HG03159 (cell line): ENCODE measurements at regions not wholly inside any gene's neighbourhood (a gene's known extent, or its start where the extent isn't known, plus 50 kb on each side); places are given as distances from the start of the nearest gene placed in this dataset.
"Not testable (repeated sequence)": the region's sequence is repeated elsewhere in the genome, so short reads cannot be mapped to it uniquely, and the experiment has no call there.

ENCODE experiments used
- ATAC-seq: cut with Tn5 transposase; IDR thresholded peaks from one replicate; pipeline ENCODE4 v1.9.1; 2021; ENCODE audit warnings: mild to moderate bottlenecking, moderate library complexity; ENCODE audit not compliant: unreplicated experiment

- no peak for ATAC-seq
Observed at GRCh38 chr3:198096015-198096414, 136.0 kb downstream of the LMLN start.

GRCh38 chr3:198097048-198097447 is 137.0 kb downstream of the LMLN start:
- no peak for ATAC-seq

DNA sequence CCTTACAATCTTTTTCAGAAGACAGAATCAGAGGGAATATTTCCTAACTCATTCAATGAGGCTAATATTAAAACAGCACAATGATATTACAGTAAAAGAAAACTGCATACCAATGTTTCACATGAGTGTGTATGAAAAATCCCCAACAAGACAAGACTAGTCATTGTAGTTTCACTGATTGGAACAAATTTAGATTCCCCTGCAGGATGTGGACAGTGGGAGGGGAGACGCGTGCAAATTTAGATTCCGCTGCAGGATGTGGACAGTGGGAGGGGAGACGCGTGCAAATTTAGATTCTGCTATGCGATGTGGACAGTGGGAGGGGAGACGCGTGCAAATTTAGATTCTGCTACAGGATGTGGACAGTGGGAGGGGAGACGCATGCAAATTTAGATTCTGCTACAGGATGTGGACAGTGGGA is 138.7 kb downstream of the LMLN start:
- ATAC-seq: not testable (repeated sequence)

- ATAC-seq: not testable (repeated sequence)
Observed at GRCh38 chr3:198103070-198103469, 143.1 kb downstream of the LMLN start.

GRCh38 chr3:198106265-198106664 is 146.2 kb downstream of the LMLN start:
- ATAC-seq: no peak

- ATAC-seq: no peak
Observed at GRCh38 chr3:198107840-198108734, 148.1 kb downstream of the LMLN start.

DNA sequence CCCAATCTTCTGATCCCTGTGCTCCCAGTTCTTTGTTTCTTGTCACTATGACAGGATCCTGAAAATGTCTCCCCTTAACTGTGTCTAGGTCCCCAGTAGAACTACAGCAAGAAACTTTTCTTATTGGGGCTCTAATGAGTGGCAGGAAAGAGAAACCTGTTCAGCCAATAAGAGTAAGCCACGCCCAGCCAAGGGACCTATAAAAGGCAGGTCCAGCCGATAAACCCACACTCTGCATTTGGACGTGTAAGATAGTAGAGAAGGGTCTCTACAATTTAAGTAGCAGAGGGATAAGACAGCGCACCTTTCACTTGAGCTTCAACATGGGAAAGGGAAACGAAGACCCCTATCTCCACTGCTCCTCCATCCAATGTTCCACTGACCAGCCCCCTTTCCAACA is 149.9 kb downstream of the LMLN start:
- no peak for ATAC-seq

DNA sequence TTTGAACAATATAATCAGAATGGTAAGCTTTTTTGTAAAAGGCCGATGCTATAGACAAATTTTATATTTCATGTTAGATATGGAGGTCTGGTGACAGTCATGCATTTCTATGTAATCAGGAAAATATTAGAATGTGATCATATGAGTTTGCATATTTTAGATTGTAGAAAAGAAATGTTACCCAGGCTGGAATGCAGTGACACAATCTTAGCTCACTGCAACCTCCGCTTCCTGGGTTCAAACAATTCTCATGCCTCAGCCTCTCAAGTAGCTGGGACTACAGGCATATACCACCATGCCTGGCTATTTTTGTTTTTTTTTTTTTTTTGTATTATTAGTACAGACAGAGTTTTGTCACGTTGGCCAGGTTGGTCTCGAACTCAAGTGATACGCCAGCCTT is 152.0 kb downstream of the LMLN start:
- no peak for ATAC-seq

DNA sequence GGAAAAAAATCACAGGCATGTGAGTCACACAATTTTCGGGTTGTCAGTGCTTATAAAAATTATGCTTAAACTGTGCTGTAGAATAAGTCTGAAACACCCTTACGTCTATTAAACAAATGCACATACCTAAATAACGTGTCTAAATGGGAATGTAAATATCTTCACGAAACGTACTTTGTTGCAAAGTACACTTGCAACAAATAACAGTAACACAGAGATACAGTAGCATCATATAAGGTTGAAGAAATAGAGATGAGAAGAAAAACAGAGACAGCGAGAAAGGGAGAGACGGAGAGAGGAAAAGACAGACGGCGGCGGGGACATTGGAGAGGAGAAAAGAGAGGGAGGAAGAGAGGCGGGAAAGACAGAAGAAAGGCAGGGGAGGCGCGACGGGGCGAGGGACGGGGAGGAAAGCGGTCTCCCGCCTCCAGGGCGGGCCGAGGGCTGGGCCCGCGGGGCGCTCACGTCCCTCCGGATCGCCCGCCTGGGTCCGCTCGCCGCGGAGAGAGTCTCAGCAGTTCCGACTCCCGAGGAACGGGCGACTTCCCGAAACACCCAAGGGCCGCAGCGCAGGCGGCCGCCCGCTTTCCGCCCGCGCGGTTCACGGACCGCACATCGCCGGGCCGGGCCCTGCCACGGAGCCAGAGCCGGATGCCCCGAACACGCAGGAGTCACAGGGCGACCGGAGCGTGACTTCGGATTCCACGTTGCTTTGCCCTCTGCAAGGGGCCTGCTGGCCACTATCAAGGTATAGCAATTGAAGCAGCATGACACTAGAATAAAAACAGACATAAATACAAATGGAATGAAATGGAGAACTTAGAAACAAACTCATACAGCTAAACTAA is 153.4 kb downstream of the LMLN start:
- no peak for ATAC-seq

DNA sequence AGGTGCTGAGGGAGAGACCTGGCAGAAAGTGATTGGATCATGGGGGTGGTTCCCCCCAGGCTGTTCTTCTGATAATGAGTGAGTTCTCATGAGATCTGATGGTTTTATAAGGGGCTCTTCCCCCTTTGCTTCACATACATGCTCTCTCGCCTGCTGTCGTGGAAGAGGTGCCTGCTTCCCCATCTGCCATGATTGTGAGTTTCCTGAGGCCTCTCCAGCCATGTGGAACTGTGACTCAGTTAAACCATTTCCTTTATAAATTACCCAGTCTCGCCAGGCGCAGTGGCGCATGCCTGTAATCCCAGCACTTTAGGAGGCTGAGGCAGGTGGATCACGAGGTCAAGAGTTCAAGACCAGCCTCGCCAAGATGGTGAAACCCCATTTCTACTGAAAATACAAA is 154.5 kb downstream of the LMLN start:
- ATAC-seq: not testable (repeated sequence)

GRCh38 chr3:198122184-198122583 is 162.2 kb downstream of the LMLN start:
- ATAC-seq: not testable (repeated sequence)

DNA sequence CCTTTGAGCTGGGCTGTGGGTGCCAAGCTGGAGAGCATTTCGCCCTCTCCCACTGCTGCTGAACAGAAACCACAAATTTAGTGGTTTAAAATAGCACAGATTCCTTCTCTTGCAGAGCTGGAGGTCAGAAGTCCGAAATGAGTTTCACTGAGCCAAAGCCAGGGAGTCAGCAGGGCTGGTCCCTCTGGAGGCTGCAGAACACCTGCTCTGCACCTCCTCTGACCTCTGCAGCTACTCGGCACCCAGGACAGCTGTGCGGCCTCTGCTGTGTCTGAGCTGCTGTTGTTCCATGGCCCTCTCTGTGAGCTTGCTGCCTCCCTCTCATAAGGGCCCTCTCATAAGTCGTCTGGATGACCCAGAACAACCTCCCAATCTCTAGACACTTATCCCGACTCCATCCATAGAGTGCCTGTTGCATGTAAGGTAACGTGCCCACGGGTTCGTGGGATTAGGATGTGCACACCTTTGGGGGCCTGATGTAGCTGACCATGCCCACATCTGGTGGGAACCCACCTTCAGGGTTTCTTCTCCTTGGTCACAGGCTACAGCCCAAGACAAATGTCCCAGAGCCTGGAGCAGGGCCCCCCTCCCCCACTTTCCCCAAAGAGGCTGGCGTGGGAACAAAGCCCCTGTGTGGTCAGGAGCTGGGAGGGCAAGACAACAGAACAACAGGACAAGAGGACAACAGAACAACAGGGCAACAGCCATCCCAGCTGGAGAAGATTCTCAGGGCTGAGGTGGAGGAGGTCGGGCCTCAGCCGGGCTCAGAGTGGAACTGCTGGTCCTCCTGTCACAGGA is 177.2 kb downstream of the LMLN start:
- not testable (repeated sequence) for ATAC-seq

DNA sequence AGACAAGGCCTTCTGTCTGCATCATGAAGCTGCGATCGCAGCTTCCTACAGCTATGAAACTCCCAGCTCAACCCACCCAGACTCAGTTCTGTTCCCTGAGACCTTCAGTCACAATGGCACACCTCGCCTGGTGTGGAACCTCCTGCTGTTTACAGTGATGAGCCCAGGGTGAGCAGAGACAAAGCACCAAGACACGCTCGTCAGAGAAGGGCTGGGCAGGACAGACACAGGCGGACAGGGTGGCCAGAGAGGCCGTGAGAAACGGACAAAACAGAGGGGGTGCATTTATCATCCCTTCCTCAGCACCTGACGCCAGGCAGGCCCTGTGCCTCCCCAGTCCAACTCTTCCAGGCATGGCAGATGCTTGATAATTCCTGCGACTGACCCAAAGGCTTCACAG is 178.2 kb downstream of the LMLN start:
- ATAC-seq: not testable (repeated sequence)

DNA sequence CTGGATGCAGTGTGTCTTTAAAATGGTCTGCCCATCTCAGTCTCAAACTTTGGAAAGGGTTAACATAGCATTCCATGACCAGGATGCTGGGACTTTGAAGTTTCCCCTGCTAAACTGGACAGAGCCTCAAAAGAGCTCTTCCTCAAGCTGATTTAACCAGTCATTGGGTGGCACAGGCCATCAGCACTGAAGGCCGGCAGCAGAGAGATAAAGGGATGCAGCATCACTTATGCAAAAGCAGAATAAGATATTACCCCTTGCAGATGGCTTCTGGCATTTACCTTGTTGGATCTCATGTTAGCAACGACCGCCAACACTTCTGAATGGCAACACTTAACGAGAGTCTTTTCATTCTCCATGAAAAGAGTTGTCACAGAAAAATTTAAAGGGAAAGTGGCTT is 179.0 kb downstream of the LMLN start:
- ATAC-seq: not testable (repeated sequence)

DNA sequence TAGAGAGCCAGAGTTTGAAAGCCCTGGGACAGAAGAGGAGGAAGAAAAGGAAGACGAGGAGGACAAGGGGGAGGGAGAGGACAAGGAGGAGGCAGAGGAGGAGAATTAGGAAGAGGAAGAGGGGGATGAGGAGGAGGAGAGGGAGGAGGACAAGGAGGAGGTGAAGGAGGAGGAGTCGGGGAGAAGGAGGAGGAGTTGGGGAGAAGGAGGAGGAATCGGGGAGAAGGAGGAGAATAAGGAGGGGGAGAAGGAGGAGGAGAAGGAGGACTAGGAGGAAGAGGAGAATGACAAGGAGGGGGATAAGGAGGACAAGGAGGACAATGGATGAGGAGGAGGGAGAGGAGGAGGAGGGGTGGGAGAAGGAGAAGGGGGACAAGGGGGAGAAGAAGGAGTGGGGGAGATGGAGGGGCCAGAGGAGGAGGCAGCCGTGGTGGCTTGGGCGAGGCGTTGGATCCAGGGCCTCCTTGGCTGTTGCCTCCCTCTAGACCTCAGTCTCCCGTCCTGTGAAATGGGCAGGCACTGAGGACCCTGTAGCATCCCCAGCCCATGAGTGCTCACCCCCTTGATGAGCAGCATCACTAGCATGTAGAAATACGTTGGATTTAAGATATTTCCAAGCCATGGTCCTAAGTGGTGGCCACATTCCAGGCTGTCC is 179.6 kb downstream of the LMLN start:
- not testable (repeated sequence) for ATAC-seq

GRCh38 chr3:198143300-198144137 is 183.5 kb downstream of the LMLN start:
- ATAC-seq: not testable (repeated sequence)

GRCh38 chr3:198145231-198145784 is 185.3 kb downstream of the LMLN start:
- not testable (repeated sequence) for ATAC-seq

GRCh38 chr3:198146070-198146469 is 186.1 kb downstream of the LMLN start:
- not testable (repeated sequence) for ATAC-seq

DNA sequence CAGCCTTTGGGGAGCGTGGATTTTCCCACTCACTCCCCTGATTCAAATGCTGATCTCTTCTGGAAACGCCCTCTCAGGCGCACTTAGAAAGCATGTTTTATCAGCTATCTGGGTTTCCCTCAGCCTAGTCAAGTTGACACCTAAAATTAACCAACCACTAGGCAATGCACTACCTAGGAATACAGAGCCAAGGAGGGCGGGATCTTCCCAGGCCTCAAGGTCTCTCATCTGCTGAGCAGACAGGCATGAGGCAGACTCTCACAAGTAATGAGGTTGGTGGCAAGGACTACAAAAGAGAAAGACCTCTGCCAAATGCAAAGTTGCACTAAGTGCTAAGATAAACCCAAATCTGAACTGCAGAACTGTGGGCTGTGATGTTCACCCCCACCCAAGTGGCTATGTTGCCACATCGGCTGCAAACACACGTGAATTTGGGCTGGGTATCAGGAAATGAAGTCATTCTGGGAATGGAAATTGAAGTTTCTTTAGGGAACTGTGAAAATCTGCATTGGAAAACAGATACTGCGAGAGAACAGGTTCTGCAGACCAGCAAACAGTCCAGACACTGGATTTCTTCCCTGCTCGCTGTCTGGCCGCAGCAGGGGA is 186.6 kb downstream of the LMLN start:
- ATAC-seq: not testable (repeated sequence)
